Fibroblast of pulmonary artery (primary cell): ENCODE measurements at regions not wholly inside any gene's neighbourhood (a gene's known extent, or its start where the extent isn't known, plus 50 kb on each side); places are given as distances from the start of the nearest gene placed in this dataset.
"Not testable (repeated sequence)": the region's sequence is repeated elsewhere in the genome, so short reads cannot be mapped to it uniquely, and the experiment has no call there.

Experiments
- DNase-seq: peaks from one replicate; pipeline ENCODE4 v3.0.0-alpha.2; 2010; ENCODE audit warnings: low read depth
- H3K4me3 ChIP-seq: replicated peaks from 2 replicates; pipeline ENCODE4 v1.5.1; 2011; ENCODE audit warnings: low read depth, mild to moderate bottlenecking, control low read depth, low read length, moderate library complexity
- CTCF ChIP-seq: IDR thresholded peaks from 2 replicates; pipeline ENCODE4 v1.5.1; 2011; ENCODE audit warnings: mild to moderate bottlenecking, control low read depth, low read length, inconsistent platforms; ENCODE audit errors: missing control alignments

GRCh38 chr13:34175551-34175950, 357.6 kb downstream of the RFC3 start:
- TF ChIP-seq CTCF, result no peak
- DNase-seq, result no peak
- no peak overlapping the region for H3K4me3 ChIP-seq

- no peak overlapping the region for H3K4me3 ChIP-seq
- TF ChIP-seq CTCF, result no peak
- DNase-seq, result no peak
These were observed 358.7 kb downstream of the RFC3 start for GRCh38 chr13:34176633-34177032.

GRCh38 chr13:34179481-34179880, 361.5 kb downstream of the RFC3 start:
- H3K4me3 ChIP-seq, result no peak overlapping the region
- peak; percentile 23 for DNase-seq
- TF ChIP-seq CTCF, result no peak

- TF ChIP-seq CTCF, result no peak
- no peak for DNase-seq
- H3K4me3 ChIP-seq, result no peak overlapping the region
These were observed 362.0 kb downstream of the RFC3 start for GRCh38 chr13:34179927-34180326.

GRCh38 chr13:34181256-34181655, 363.3 kb downstream of the RFC3 start:
- H3K4me3 ChIP-seq, DNase-seq: not testable (repeated sequence)

GRCh38 chr13:34189946-34190345, 372.0 kb downstream of the RFC3 start:
- no peak for TF ChIP-seq CTCF
- no peak overlapping the region for H3K4me3 ChIP-seq
- DNase-seq, result no peak

GRCh38 chr13:34201050-34201913, 383.3 kb downstream of the RFC3 start:
- peak; percentile 83 for DNase-seq
- H3K4me3 ChIP-seq, result no peak overlapping the region
- TF ChIP-seq CTCF, result no peak
